ENCODE measurements at regions not wholly inside any gene's neighbourhood (a gene's known extent, or its start where the extent isn't known, plus 50 kb on each side); places are given as distances from the start of the nearest gene placed in this dataset.
A peak's percentile ranks its signal among the peaks of the same experiment; 100 is the strongest.

GRCh38 chr12:89276860-89277259 is 75.4 kb downstream of the DUSP6 start:
- Histone ChIP-seq H3K9me3 (ENCODE audit: control insufficient read depth, low read depth, low read length) (no peaks in the 10 kb centered on the region), H3K36me3 (ENCODE audit: control insufficient read depth in 2 of 2, extremely low read depth in 1 of 2, insufficient read depth in 2 of 2, low read length in 2 of 2) (no peaks in the 10 kb centered on the region)
- DNase-seq (ENCODE audit: low read depth, low spot score): no peak

GRCh38 chr12:89273525-89273924 is 78.8 kb downstream of the DUSP6 start:
- dilution Hi-C loops (cut with MboI; ENCODE audit: extremely low pct_ligation_motif_present, low sequenced_read_pairs): no loop called here
- Histone ChIP-seq H3K4me1 (ENCODE audit: control insufficient read depth, extremely low read depth, insufficient read depth, low read length) (no peaks in the 10 kb centered on the region), H3K36me3 (ENCODE audit: control insufficient read depth in 2 of 2, extremely low read depth in 1 of 2, insufficient read depth in 2 of 2, low read length in 2 of 2) (no peaks in the 10 kb centered on the region), H3K9me1 (ENCODE audit: control insufficient read depth, extremely low read depth, insufficient read depth, low read length) (no peaks in the 10 kb centered on the region), H3K9me3 (ENCODE audit: control insufficient read depth, low read depth, low read length) (no peaks in the 10 kb centered on the region), H3K9ac (ENCODE audit: control insufficient read depth, extremely low read depth, insufficient read depth, low read length) (no peak overlapping the region), H3K4me3 (ENCODE audit: control insufficient read depth in 2 of 3, extremely low read depth in 1 of 3, insufficient read depth in 2 of 3, low read depth in 1 of 3, low read length in 3 of 3) (no peak overlapping the region), H2AFZ (ENCODE audit: control insufficient read depth, low read length) (no peak overlapping the region), H3K27me3 (ENCODE audit: control insufficient read depth, extremely low read depth, insufficient read depth, low read length) (no peaks in the 10 kb centered on the region), H4K20me1 (ENCODE audit: control insufficient read depth, extremely low read depth, insufficient read depth, low read length) (no peaks in the 10 kb centered on the region), H3K4me2 (ENCODE audit: control insufficient read depth, extremely low read depth, insufficient read depth, low read depth, low read length) (no peak overlapping the region), H3K27ac (ENCODE audit: control insufficient read depth, insufficient read depth, low read length) (no peak overlapping the region), H3K79me2 (ENCODE audit: control insufficient read depth, insufficient read depth, low read length) (no peaks in the 10 kb centered on the region)
- FAIRE-seq (no peak), DNase-seq (ENCODE audit: low read depth, low spot score) (no peak)
- no peak for TF ChIP-seq CTCF (optimal IDR thresholded peaks at IDR 0.05 in 1 of 3, IDR thresholded peaks at IDR 0.05 in 1 of 3, conservative IDR thresholded peaks at IDR 0.05 in 1 of 3; ENCODE audit: extremely low read depth in 1 of 3, insufficient read depth in 2 of 3, low read length in 3 of 3)
- no peak for TF ChIP-seq EZH2 (IDR thresholded peaks at IDR 0.05; ENCODE audit: low read length)

More at GRCh38 chr12:89276860-89277259, 75.4 kb downstream of the DUSP6 start:
- Histone ChIP-seq H3K79me2 (ENCODE audit: control insufficient read depth, insufficient read depth, low read length) (no peaks in the 10 kb centered on the region), H2AFZ (ENCODE audit: control insufficient read depth, low read length) (no peak overlapping the region), H3K9me1 (ENCODE audit: control insufficient read depth, extremely low read depth, insufficient read depth, low read length) (no peaks in the 10 kb centered on the region), H3K4me3 (ENCODE audit: control insufficient read depth in 2 of 3, extremely low read depth in 1 of 3, insufficient read depth in 2 of 3, low read depth in 1 of 3, low read length in 3 of 3) (no peak overlapping the region), H3K4me2 (ENCODE audit: control insufficient read depth, extremely low read depth, insufficient read depth, low read depth, low read length) (no peak overlapping the region), H3K4me1 (ENCODE audit: control insufficient read depth, extremely low read depth, insufficient read depth, low read length) (no peaks in the 10 kb centered on the region), H3K27ac (ENCODE audit: control insufficient read depth, insufficient read depth, low read length) (no peak overlapping the region), H3K27me3 (ENCODE audit: control insufficient read depth, extremely low read depth, insufficient read depth, low read length) (no peaks in the 10 kb centered on the region), H3K9ac (ENCODE audit: control insufficient read depth, extremely low read depth, insufficient read depth, low read length) (no peak overlapping the region), H4K20me1 (ENCODE audit: control insufficient read depth, extremely low read depth, insufficient read depth, low read length) (no peaks in the 10 kb centered on the region)
- peak; percentile 5 for FAIRE-seq
- TF ChIP-seq EZH2 (IDR thresholded peaks at IDR 0.05; ENCODE audit: low read length) (no peak), CTCF (optimal IDR thresholded peaks at IDR 0.05 in 1 of 3, IDR thresholded peaks at IDR 0.05 in 1 of 3, conservative IDR thresholded peaks at IDR 0.05 in 1 of 3; ENCODE audit: extremely low read depth in 1 of 3, insufficient read depth in 2 of 3, low read length in 3 of 3) (no peak)
- dilution Hi-C loops (cut with MboI; ENCODE audit: extremely low pct_ligation_motif_present, low sequenced_read_pairs): no loop called here
